ENCODE measurements at regions not wholly inside any gene's neighbourhood (a gene's known extent, or its start where the extent isn't known, plus 50 kb on each side); places are given as distances from the start of the nearest gene placed in this dataset.

DNA sequence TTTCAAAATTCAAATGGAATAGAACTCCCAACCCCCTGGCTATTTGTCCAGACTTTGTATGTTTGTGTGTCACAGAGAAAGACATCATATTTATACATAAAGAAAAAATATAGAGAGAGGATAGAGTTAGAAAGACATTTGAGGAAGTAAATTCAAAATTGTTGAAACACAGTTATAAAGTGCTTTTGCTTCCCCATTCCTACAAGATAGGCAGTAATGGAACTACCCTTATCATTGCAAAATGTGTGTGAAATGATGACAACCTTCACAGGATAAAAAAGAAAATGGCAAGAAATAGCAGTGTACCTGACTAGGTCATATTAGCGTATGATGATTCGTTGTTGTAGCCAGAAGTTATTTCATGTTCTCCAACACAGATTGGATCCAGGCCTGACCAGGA lies 63.1 kb downstream of the FZD1 start:
- TF ChIP-seq, protein P1, sequence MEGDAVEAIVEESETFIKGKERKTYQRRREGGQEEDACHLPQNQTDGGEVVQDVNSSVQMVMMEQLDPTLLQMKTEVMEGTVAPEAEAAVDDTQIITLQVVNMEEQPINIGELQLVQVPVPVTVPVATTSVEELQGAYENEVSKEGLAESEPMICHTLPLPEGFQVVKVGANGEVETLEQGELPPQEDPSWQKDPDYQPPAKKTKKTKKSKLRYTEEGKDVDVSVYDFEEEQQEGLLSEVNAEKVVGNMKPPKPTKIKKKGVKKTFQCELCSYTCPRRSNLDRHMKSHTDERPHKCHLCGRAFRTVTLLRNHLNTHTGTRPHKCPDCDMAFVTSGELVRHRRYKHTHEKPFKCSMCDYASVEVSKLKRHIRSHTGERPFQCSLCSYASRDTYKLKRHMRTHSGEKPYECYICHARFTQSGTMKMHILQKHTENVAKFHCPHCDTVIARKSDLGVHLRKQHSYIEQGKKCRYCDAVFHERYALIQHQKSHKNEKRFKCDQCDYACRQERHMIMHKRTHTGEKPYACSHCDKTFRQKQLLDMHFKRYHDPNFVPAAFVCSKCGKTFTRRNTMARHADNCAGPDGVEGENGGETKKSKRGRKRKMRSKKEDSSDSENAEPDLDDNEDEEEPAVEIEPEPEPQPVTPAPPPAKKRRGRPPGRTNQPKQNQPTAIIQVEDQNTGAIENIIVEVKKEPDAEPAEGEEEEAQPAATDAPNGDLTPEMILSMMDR (IDR thresholded peaks at IDR 0.05), result no peak
- no peak for TF ChIP-seq ZFX (IDR thresholded peaks at IDR 0.05; ENCODE audit: borderline replicate concordance)

Measured in 22Rv1 (cell line).